Neural cell (in vitro differentiated cells): ENCODE measurements at regions not wholly inside any gene's neighbourhood (a gene's known extent, or its start where the extent isn't known, plus 50 kb on each side); places are given as distances from the start of the nearest gene placed in this dataset.

Experiments
- H2AFZ ChIP-seq: fragments of 200-600, 300-800 bp; sonication (generic), shearing (Covaris generic); 2 replicates; pipeline ENCODE4 v1.6.0; 2014; ENCODE audit warnings: low read depth, mild to moderate bottlenecking, antibody characterized with exemption, low read length, moderate library complexity
- H3F3A ChIP-seq: fragments of 200-600 bp; shearing (Covaris generic); 2 replicates; pipeline ENCODE4 v1.6.1; 2016; ENCODE audit warnings: mild to moderate bottlenecking, moderate library complexity, mixed read lengths, antibody characterized with exemption, low read length; ENCODE audit not compliant: insufficient read depth, poor library complexity, severe bottlenecking
- H3K27ac ChIP-seq: fragments of 200-600, 300-800 bp; sonication (generic), shearing (Covaris generic); 2 replicates; pipeline ENCODE4 v1.5.1; 2014; ENCODE audit warnings: mild to moderate bottlenecking, low read length, moderate library complexity
- H3K27me3 ChIP-seq: fragments of 300-800, 200-600 bp; sonication (generic), shearing (Covaris generic); 2 replicates; pipeline ENCODE4 v1.6.0; 2014; ENCODE audit warnings: mild to moderate bottlenecking, low read depth, low read length, moderate library complexity; ENCODE audit not compliant: insufficient read depth
- H3K36me3 ChIP-seq: fragments of 300-800, 200-600 bp; sonication (generic), shearing (Covaris generic); 2 replicates; pipeline ENCODE4 v1.5.1; 2014; ENCODE audit warnings: mild to moderate bottlenecking, antibody characterized with exemption, low read length, moderate library complexity; ENCODE audit not compliant: insufficient read depth
- H3K4me2 ChIP-seq: fragments of 300-800, 200-600 bp; sonication (generic), shearing (Covaris generic); 2 replicates; pipeline ENCODE4 v1.6.0; 2014; ENCODE audit warnings: mild to moderate bottlenecking, low read length
- H3K4me3 ChIP-seq: fragments of 300-800, 200-600 bp; sonication (generic), shearing (Covaris generic); 2 replicates; pipeline ENCODE4 v1.5.1; 2014; ENCODE audit warnings: mild to moderate bottlenecking, low read length, moderate library complexity
- H3K79me2 ChIP-seq: fragments of 200-600 bp; shearing (Covaris generic); replicated peaks from 2 replicates; pipeline ENCODE4 v1.6.0; 2014; ENCODE audit warnings: mild to moderate bottlenecking, low read length, moderate library complexity; ENCODE audit not compliant: insufficient read depth
- H3K9ac ChIP-seq: fragments of 300-800, 200-600 bp; sonication (generic), shearing (Covaris generic); 2 replicates; pipeline ENCODE4 v1.6.1; 2016; ENCODE audit warnings: mild to moderate bottlenecking, low read length, mixed read lengths
- H3K9me2 ChIP-seq: fragments of 200-600 bp; shearing (Covaris generic); 2 replicates; pipeline ENCODE4 v1.6.1; 2016; ENCODE audit warnings: mild to moderate bottlenecking, low read length, mixed read lengths; ENCODE audit not compliant: insufficient read depth
- H3K9me3 ChIP-seq: fragments of 200-600, 300-800 bp; sonication (generic), shearing (Covaris generic); 2 replicates; pipeline ENCODE4 v1.6.1; 2016; ENCODE audit warnings: mild to moderate bottlenecking, mixed run types, low read length, moderate library complexity, mixed read lengths
- H4K20me1 ChIP-seq: fragments of 200-600 bp; shearing (Covaris generic); 2 replicates; pipeline ENCODE4 v1.6.1; 2016; ENCODE audit warnings: mild to moderate bottlenecking, mixed run types; ENCODE audit not compliant: insufficient read depth
- CTCF ChIP-seq: fragments of 450-650 bp; IDR thresholded peaks from 2 replicates; pipeline ENCODE4 v1.5.1; 2014; ENCODE audit warnings: antibody characterized with exemption, mild to moderate bottlenecking, moderate library complexity; ENCODE audit not compliant: poor library complexity, severe bottlenecking
- EP300 ChIP-seq: fragments of 450-650 bp; conservative IDR thresholded peaks from 2 replicates; pipeline ENCODE4 v1.6.1; 2014; ENCODE audit warnings: antibody characterized with exemption, mild to moderate bottlenecking, moderate library complexity; ENCODE audit not compliant: poor library complexity, severe bottlenecking
- EZH2 ChIP-seq: fragments of 200-600, 300-800 bp; shearing (Covaris generic), sonication (generic); IDR thresholded peaks from 2 replicates; pipeline ENCODE4 v1.6.1; 2014; ENCODE audit warnings: antibody characterized with exemption, low read length, borderline replicate concordance, mild to moderate bottlenecking; ENCODE audit not compliant: insufficient read depth, poor library complexity, severe bottlenecking
- MXI1 ChIP-seq: fragments of 450-650 bp; conservative IDR thresholded peaks from 2 replicates; pipeline ENCODE4 v1.6.1; 2014; ENCODE audit warnings: antibody characterized with exemption, mild to moderate bottlenecking; ENCODE audit not compliant: poor library complexity, severe bottlenecking
- POLR2AphosphoS5 ChIP-seq: IDR thresholded peaks from 2 replicates; pipeline ENCODE4 v1.6.1; 2012
- RAD21 ChIP-seq: fragments of 450-650 bp; conservative IDR thresholded peaks from 2 replicates; pipeline ENCODE4 v1.6.1; 2014; ENCODE audit warnings: antibody characterized with exemption, mild to moderate bottlenecking, moderate library complexity
- SMC3 ChIP-seq: fragments of 450-650 bp; conservative IDR thresholded peaks from 2 replicates; pipeline ENCODE4 v1.6.1; 2014; ENCODE audit warnings: antibody characterized with exemption, mild to moderate bottlenecking, moderate library complexity; ENCODE audit not compliant: poor library complexity
- TAF1 ChIP-seq: IDR thresholded peaks from 2 replicates; pipeline ENCODE4 v1.6.1; 2012; ENCODE audit warnings: low read depth
- TF ChIP-seq, protein P1 (sequence below): IDR thresholded peaks from 2 replicates; pipeline ENCODE4 v1.6.1; 2012; ENCODE audit warnings: borderline replicate concordance

DNA sequence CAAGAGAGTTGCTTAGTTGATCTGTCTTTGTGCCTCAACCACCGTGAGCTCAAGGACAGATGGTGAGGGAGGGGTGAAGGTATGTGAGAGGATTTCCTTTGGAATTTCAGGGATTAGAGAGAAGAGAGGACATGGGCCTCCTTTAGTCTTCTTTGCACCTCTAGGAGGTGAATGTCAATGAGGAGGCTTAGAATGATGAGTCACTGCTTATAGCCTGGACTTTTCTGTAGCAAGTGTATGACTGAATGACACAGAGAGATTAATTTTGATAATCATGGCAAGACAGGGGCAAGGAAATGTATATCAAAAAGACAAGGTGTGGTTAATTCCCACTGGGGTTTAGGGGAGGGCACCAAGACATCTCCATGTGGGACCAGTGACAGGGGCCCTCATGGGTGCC is 947.3 kb upstream of the TENM4 start:
- Histone ChIP-seq H3K27me3 (no peaks in the 10 kb centered on the region), H3K9ac (no peak overlapping the region), H3F3A (no peaks in the 10 kb centered on the region), H3K4me2 (no peak overlapping the region), H2AFZ (no peak overlapping the region), H3K27ac (no peak overlapping the region), H3K79me2 (no peaks in the 10 kb centered on the region), H4K20me1 (no peaks in the 10 kb centered on the region), H3K36me3 (no peaks in the 10 kb centered on the region), H3K9me3 (no peaks in the 10 kb centered on the region), H3K9me2 (no peaks in the 10 kb centered on the region), H3K4me3 (no peak overlapping the region)
- TF ChIP-seq MXI1 (no peak), EP300 (no peak), RAD21 (no peak), TAF1 (no peak), EZH2 (no peak), POLR2AphosphoS5 (no peak), SMC3 (no peak), CTCF (no peak)
- TF ChIP-seq, protein P1, sequence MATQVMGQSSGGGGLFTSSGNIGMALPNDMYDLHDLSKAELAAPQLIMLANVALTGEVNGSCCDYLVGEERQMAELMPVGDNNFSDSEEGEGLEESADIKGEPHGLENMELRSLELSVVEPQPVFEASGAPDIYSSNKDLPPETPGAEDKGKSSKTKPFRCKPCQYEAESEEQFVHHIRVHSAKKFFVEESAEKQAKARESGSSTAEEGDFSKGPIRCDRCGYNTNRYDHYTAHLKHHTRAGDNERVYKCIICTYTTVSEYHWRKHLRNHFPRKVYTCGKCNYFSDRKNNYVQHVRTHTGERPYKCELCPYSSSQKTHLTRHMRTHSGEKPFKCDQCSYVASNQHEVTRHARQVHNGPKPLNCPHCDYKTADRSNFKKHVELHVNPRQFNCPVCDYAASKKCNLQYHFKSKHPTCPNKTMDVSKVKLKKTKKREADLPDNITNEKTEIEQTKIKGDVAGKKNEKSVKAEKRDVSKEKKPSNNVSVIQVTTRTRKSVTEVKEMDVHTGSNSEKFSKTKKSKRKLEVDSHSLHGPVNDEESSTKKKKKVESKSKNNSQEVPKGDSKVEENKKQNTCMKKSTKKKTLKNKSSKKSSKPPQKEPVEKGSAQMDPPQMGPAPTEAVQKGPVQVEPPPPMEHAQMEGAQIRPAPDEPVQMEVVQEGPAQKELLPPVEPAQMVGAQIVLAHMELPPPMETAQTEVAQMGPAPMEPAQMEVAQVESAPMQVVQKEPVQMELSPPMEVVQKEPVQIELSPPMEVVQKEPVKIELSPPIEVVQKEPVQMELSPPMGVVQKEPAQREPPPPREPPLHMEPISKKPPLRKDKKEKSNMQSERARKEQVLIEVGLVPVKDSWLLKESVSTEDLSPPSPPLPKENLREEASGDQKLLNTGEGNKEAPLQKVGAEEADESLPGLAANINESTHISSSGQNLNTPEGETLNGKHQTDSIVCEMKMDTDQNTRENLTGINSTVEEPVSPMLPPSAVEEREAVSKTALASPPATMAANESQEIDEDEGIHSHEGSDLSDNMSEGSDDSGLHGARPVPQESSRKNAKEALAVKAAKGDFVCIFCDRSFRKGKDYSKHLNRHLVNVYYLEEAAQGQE, result no peak

- Histone ChIP-seq H3K79me2 (no peaks in the 10 kb centered on the region), H3K9ac (no peak overlapping the region), H3K9me2 (no peaks in the 10 kb centered on the region), H4K20me1 (no peaks in the 10 kb centered on the region), H3K4me3 (no peak overlapping the region), H2AFZ (no peak overlapping the region), H3K27ac (no peak overlapping the region), H3K9me3 (no peaks in the 10 kb centered on the region), H3F3A (no peaks in the 10 kb centered on the region), H3K4me2 (no peak overlapping the region), H3K27me3 (no peaks in the 10 kb centered on the region), H3K36me3 (no peaks in the 10 kb centered on the region)
- TF ChIP-seq EP300 (no peak), SMC3 (no peak), CTCF (no peak), POLR2AphosphoS5 (no peak), MXI1 (no peak), RAD21 (no peak), TAF1 (no peak), EZH2 (no peak)
- TF ChIP-seq, protein P1, result no peak
Measured at GRCh38 chr11:80383655-80384054, 942.8 kb upstream of the TENM4 start.
